Tibial nerve (tissue), 4 donors: ENCODE measurements at regions not wholly inside any gene's neighbourhood (a gene's known extent, or its start where the extent isn't known, plus 50 kb on each side); places are given as distances from the start of the nearest gene placed in this dataset.

Source experiments
- DNase-seq, 2 donors: peaks; one replicate each; pipeline ENCODE4 v3.0.0-alpha.2; 2019; ENCODE audit warnings: low spot score in 2 of 2
- H3K27ac ChIP-seq, 4 donors: fragments of 200-600 bp; sonication (generic) in 3 of 4; one replicate each; pipeline ENCODE4 v1.5.1; 2017 to 2019; ENCODE audit warnings: mild to moderate bottlenecking in 1 of 4
- H3K27me3 ChIP-seq, 2 donors: fragments of 200-600 bp; sonication (generic) in 1 of 2; one replicate each; pipeline versions ENCODE4 v1.5.1 to v1.6.0; 2017 to 2019
- H3K36me3 ChIP-seq, 3 donors: fragments of 200-600 bp; sonication (generic); one replicate each; pipeline ENCODE4 v1.5.1; 2018 to 2019
- H3K4me1 ChIP-seq, 4 donors: fragments of 200-600 bp; sonication (generic) in 3 of 4; one replicate each; pipeline ENCODE4 v1.5.1; 2017 to 2019
- H3K4me3 ChIP-seq, 4 donors: fragments of 200-600 bp; sonication (generic) in 3 of 4; one replicate each; pipeline ENCODE4 v1.5.1; 2017 to 2019; ENCODE audit warnings: mild to moderate bottlenecking in 1 of 4, moderate library complexity in 1 of 4
- H3K9me3 ChIP-seq, 4 donors: fragments of 200-600 bp; sonication (generic) in 3 of 4; one replicate each; pipeline ENCODE4 v1.5.1; 2017 to 2019
- EP300 ChIP-seq, 2 donors: sonication (generic); formaldehyde crosslinking; IDR thresholded peaks; one replicate each; pipeline ENCODE4 v1.6.1; 2017; ENCODE audit warnings: antibody characterized with exemption in 2 of 2, mild to moderate bottlenecking in 1 of 2
- POLR2A ChIP-seq, 2 donors: fragments of 450-650 bp; IDR thresholded peaks; one replicate each; pipeline ENCODE4 v1.6.1; 2017; ENCODE audit warnings: antibody characterized with exemption in 2 of 2, mild to moderate bottlenecking in 2 of 2, moderate library complexity in 2 of 2
- WGBS, 2 donors: methylation state at CpG; one replicate each; pipeline ENCODE4 v1.1.5; 2018; 5-methylcytosine and 5-hydroxymethylcytosine counted together
- TF ChIP-seq, protein P1 (sequence below), 5 experiments: fragments of 200-600 bp in 3 of 5; fragments of 450-650 bp in 2 of 5; sonication (generic) in 3 of 5; IDR thresholded peaks; one replicate each; pipeline ENCODE4 v1.5.1; 2016 to 2019; ENCODE audit warnings: antibody characterized with exemption in 5 of 5, mild to moderate bottlenecking in 3 of 5, moderate library complexity in 2 of 5

DNA sequence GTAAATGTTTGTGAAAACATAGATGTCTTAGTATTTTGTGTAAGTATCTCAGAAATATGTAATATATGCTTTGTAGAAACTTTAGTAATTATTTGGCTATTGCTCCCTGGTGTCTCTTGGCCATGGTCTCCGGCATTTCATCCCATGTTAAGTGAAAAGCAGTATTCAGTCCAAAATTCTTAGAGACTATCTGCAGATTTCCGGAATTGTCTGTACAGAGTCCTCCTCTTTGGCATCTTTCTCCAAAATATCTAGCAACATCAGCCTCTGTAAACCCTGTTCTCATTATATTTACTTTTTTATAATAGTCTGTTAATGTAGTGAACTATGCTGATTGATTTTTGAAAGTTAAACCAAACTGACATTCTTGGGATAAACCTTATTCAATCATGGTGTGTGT lies 352.7 kb downstream of the ARPP21 start:
- Histone ChIP-seq H3K27me3 (no peaks in the 10 kb centered on the region), H3K4me3 (no peak overlapping the region), H3K27ac (no peak overlapping the region), H3K4me1 (no peaks in the 10 kb centered on the region), H3K9me3 (peaks cover 0 to 12% (median 0%) of the 10 kb centered on the region in 4 donors), H3K36me3 (no peaks in the 10 kb centered on the region)
- TF ChIP-seq EP300 (IDR thresholded peaks at IDR 0.05) (no peak), POLR2A (IDR thresholded peaks at IDR 0.05) (no peak)
- TF ChIP-seq, protein P1, sequence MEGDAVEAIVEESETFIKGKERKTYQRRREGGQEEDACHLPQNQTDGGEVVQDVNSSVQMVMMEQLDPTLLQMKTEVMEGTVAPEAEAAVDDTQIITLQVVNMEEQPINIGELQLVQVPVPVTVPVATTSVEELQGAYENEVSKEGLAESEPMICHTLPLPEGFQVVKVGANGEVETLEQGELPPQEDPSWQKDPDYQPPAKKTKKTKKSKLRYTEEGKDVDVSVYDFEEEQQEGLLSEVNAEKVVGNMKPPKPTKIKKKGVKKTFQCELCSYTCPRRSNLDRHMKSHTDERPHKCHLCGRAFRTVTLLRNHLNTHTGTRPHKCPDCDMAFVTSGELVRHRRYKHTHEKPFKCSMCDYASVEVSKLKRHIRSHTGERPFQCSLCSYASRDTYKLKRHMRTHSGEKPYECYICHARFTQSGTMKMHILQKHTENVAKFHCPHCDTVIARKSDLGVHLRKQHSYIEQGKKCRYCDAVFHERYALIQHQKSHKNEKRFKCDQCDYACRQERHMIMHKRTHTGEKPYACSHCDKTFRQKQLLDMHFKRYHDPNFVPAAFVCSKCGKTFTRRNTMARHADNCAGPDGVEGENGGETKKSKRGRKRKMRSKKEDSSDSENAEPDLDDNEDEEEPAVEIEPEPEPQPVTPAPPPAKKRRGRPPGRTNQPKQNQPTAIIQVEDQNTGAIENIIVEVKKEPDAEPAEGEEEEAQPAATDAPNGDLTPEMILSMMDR (IDR thresholded peaks at IDR 0.05), result no peak
- 65 to 67% methylated on average over 2 of the region's 2 CpGs for WGBS, 2 donors
- no peak for DNase-seq

DNA sequence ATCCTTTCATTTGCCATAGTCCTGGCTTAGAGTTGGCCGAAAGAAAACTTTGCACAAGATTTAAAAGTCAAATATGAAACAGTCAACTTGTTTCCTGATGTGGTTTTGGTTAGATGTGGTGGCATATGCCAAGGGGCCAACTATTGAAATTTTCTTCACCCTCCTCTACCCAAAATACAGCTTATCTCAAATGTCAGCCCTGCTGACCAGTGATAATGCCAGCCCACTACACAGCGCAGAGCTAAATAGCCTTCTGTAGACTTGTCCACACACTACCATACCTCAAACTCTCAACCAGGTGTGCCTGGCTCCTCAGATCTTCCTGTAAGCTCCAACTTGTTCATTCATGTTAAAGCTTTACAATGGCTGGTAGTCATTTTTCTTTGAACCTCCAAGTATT lies 368.5 kb upstream of the STAC start:
- no peaks in the 10 kb centered on the region for H3K27me3 ChIP-seq
- no peak for DNase-seq
- TF ChIP-seq POLR2A (IDR thresholded peaks at IDR 0.05) (no peak), EP300 (IDR thresholded peaks at IDR 0.05) (no peak)
- TF ChIP-seq, protein P1 (IDR thresholded peaks at IDR 0.05), result no peak
- no peak overlapping the region for H3K27ac ChIP-seq
- H3K4me3 ChIP-seq, result no peak overlapping the region
- no peaks in the 10 kb centered on the region for H3K36me3 ChIP-seq
- peaks cover 0 to 11% (median 0%) of the 10 kb centered on the region in 4 donors for H3K9me3 ChIP-seq
- 81 to 82% methylated on average over 2 of the region's 2 CpGs for WGBS, 2 donors
- H3K4me1 ChIP-seq, result no peaks in the 10 kb centered on the region

DNA sequence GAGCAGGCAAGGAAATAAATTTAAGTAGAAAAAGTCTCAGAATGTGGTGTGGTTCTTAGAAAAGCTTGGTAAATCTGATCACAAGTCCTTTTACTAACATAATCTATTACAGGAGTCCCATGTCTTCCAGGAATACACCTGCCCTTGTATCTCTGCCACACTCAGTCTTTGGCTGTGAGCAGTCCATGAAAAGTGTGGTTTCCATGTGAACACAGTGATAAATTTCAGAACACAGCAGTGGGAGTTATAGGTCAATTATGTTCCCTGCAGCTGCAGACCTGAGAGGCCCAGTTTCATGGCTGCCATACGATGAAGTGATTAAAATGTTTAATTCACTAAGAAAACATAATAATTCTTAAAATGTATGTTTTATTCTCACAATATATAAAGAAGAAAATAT lies 366.9 kb upstream of the STAC start:
- H3K4me3 ChIP-seq, result no peak overlapping the region
- TF ChIP-seq, protein P1 (IDR thresholded peaks at IDR 0.05), result no peak
- TF ChIP-seq EP300 (IDR thresholded peaks at IDR 0.05), result no peak
- no peak for TF ChIP-seq POLR2A (IDR thresholded peaks at IDR 0.05)
- H3K4me1 ChIP-seq, result no peaks in the 10 kb centered on the region
- H3K27me3 ChIP-seq, result no peaks in the 10 kb centered on the region
- WGBS, 2 donors, result 45 to 55% methylated on average over 1 of the region's 1 CpG
- H3K27ac ChIP-seq, result no peak overlapping the region
- H3K9me3 ChIP-seq, result peaks cover 0 to 3% (median 0%) of the 10 kb centered on the region in 4 donors
- DNase-seq, result no peak
- H3K36me3 ChIP-seq, result no peaks in the 10 kb centered on the region

DNA sequence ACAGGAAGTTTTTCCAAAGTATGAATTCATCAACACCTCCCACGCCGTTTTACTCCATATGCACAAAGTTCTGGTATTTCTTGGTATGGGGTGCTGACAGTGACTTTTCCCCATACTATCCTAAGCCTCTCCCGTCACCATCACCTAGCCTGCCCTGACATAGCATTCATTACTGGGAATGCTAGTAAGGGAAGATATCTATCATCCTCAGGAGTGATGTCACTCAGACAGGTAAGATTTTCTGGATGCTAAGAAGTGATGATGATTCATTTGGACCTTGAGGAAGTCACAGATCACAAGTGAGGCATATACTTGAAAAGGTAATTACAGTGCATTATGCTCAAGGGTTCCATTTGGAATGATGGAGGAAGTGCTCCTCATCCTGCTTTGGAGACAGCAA lies 355.1 kb upstream of the STAC start:
- no peaks in the 10 kb centered on the region for H3K4me1 ChIP-seq
- H3K36me3 ChIP-seq, result no peaks in the 10 kb centered on the region
- 84 to 86% methylated on average over 3 of the region's 3 CpGs for WGBS, 2 donors
- DNase-seq, result no peak
- TF ChIP-seq, protein P1 (IDR thresholded peaks at IDR 0.05), result no peak
- TF ChIP-seq POLR2A (IDR thresholded peaks at IDR 0.05), result no peak
- no peak for TF ChIP-seq EP300 (IDR thresholded peaks at IDR 0.05)
- peaks cover 0 to 2% (median 0%) of the 10 kb centered on the region in 4 donors for H3K9me3 ChIP-seq
- H3K4me3 ChIP-seq, result no peak overlapping the region
- H3K27ac ChIP-seq, result no peak overlapping the region
- H3K27me3 ChIP-seq, result no peaks in the 10 kb centered on the region

DNA sequence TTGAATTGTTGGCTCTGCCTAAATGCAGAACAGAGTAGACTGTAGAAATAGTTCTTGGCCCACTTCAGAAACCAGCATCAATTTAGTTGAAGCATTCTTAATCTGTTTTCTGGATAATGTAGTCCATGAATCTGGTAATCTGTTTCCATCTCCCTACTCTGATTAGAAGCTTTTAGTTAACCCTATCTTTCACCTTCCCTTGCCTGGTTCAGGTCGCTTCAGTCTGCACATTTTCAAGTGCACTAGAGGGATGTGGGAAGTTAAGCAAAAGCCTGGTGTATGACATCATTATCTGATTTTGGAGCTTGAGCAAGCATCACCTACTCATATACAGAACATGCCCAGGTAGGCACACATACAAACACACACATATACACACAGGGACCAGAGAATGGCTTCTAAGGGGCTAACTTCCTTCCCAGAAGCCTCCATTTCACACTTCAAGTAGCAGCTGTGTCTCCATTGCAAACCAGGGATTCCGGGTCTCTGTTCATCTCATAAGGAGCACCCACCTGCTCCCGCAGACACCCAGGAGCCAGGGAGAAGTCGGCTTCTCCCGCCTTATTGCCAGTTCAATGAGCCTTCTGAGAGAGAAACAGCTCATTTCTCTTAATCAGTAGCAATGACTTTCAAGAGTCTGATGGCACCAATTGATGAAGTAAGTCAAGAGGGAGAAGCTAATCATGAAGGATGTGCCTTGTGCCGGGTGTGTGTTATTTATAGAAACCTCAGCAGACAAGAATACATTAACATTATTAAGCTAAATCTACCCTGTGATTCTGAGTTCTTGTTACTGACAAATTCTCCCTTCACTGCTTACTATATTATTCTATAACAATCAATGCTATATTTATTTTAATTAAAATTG lies 347.9 kb upstream of the STAC start:
- DNase-seq, result no peak
- H3K27ac ChIP-seq, result no peak overlapping the region
- H3K27me3 ChIP-seq, result no peaks in the 10 kb centered on the region
- no peaks in the 10 kb centered on the region for H3K36me3 ChIP-seq
- TF ChIP-seq POLR2A (IDR thresholded peaks at IDR 0.05), result no peak
- TF ChIP-seq, protein P1 (IDR thresholded peaks at IDR 0.05), result no peak
- TF ChIP-seq EP300 (IDR thresholded peaks at IDR 0.05), result no peak
- H3K4me3 ChIP-seq, result no peak overlapping the region
- H3K9me3 ChIP-seq, result peaks cover 0 to 25% (median 2%) of the 10 kb centered on the region in 4 donors
- H3K4me1 ChIP-seq, result no peaks in the 10 kb centered on the region
- 82 to 92% methylated on average over 6 of the region's 6 CpGs for WGBS, 2 donors
